Activated CD4-positive, alpha-beta T cell treated with anti-CD3 and anti-CD28 coated beads, Interleukin-2, amount 50 U/mL, for 16 hours (primary cell): ENCODE measurements at regions not wholly inside any gene's neighbourhood (a gene's known extent, or its start where the extent isn't known, plus 50 kb on each side); places are given as distances from the start of the nearest gene placed in this dataset.

Source experiments
- DNase-seq: peaks from one replicate; pipeline ENCODE4 v3.0.0-alpha.2; 2020

- DNase-seq: no peak
Observed at GRCh38 chr9:88799541-88800328, 191.5 kb upstream of the S1PR3 start.

- no peak for DNase-seq
Observed at GRCh38 chr9:88800329-88800682, 191.0 kb upstream of the S1PR3 start.

- DNase-seq: no peak
Observed at GRCh38 chr9:88801214-88801796, 190.0 kb upstream of the S1PR3 start.

- DNase-seq: no peak
Observed at GRCh38 chr9:88802533-88802932, 188.7 kb upstream of the S1PR3 start.

- DNase-seq: no peak
Observed at GRCh38 chr9:88803546-88804253, 187.6 kb upstream of the S1PR3 start.

GRCh38 chr9:88804254-88804596, 187.0 kb upstream of the S1PR3 start:
- no peak for DNase-seq

- no peak for DNase-seq
Observed at GRCh38 chr9:88805217-88805943, 185.9 kb upstream of the S1PR3 start.

GRCh38 chr9:88807426-88807825, 183.8 kb upstream of the S1PR3 start:
- DNase-seq: no peak

- no peak for DNase-seq
Observed at GRCh38 chr9:88808019-88808656, 183.1 kb upstream of the S1PR3 start.

- DNase-seq: no peak
Observed at GRCh38 chr9:88808761-88809354, 182.4 kb upstream of the S1PR3 start.

- DNase-seq: no peak
Observed at GRCh38 chr9:88809355-88810161, 181.7 kb upstream of the S1PR3 start.

- DNase-seq: no peak
Observed at GRCh38 chr9:88810826-88811225, 180.4 kb upstream of the S1PR3 start.

- DNase-seq: no peak
Observed at GRCh38 chr9:88811511-88811910, 179.8 kb upstream of the S1PR3 start.

GRCh38 chr9:88812938-88813637, 178.2 kb upstream of the S1PR3 start:
- DNase-seq: no peak

GRCh38 chr9:88813638-88814209, 177.5 kb upstream of the S1PR3 start:
- DNase-seq: no peak

- no peak for DNase-seq
Observed at GRCh38 chr9:88814577-88814976, 176.7 kb upstream of the S1PR3 start.

GRCh38 chr9:88816141-88816540, 175.1 kb upstream of the S1PR3 start:
- DNase-seq: no peak

- no peak for DNase-seq
Observed at GRCh38 chr9:88816591-88816990, 174.7 kb upstream of the S1PR3 start.

- no peak for DNase-seq
Observed at GRCh38 chr9:88817628-88818027, 173.6 kb upstream of the S1PR3 start.

GRCh38 chr9:88818495-88819201, 172.6 kb upstream of the S1PR3 start:
- no peak for DNase-seq
